COLO668 (cell line): ENCODE measurements at regions not wholly inside any gene's neighbourhood (a gene's known extent, or its start where the extent isn't known, plus 50 kb on each side); places are given as distances from the start of the nearest gene placed in this dataset.
"Not testable (repeated sequence)": the region's sequence is repeated elsewhere in the genome, so short reads cannot be mapped to it uniquely, and the experiment has no call there.

Source experiments
- DNase-seq: peaks from one replicate; lab custom pipeline; 2025; ENCODE audit not compliant: unreplicated experiment; lab: John Stamatoyannopoulos, UW

- DNase-seq: no peak
Measured at GRCh38 chr4:85153221-85153620, 186.7 kb upstream of the WDFY3 start.

- DNase-seq: no peak
Measured at GRCh38 chr4:85154591-85154990, 188.1 kb upstream of the WDFY3 start.

GRCh38 chr4:85165808-85166207, 199.3 kb upstream of the WDFY3 start:
- DNase-seq: no peak

GRCh38 chr4:85166318-85166717, 199.8 kb upstream of the WDFY3 start:
- no peak for DNase-seq

- DNase-seq: no peak
Measured at GRCh38 chr4:85168234-85168834, 201.8 kb upstream of the WDFY3 start.

GRCh38 chr4:85170241-85170640, 203.8 kb upstream of the WDFY3 start:
- no peak for DNase-seq

- no peak for DNase-seq
Measured at GRCh38 chr4:85175190-85175589, 208.7 kb upstream of the WDFY3 start.

GRCh38 chr4:85177092-85177491, 210.6 kb upstream of the WDFY3 start:
- DNase-seq: no peak

GRCh38 chr4:85177679-85178078, 211.2 kb upstream of the WDFY3 start:
- no peak for DNase-seq

GRCh38 chr4:85180533-85180932, 214.0 kb upstream of the WDFY3 start:
- no peak for DNase-seq

GRCh38 chr4:85187106-85187505, 220.6 kb upstream of the WDFY3 start:
- no peak for DNase-seq

GRCh38 chr4:85196015-85196414, 229.5 kb upstream of the WDFY3 start:
- DNase-seq: not testable (repeated sequence)

GRCh38 chr4:85200106-85200505, 233.6 kb upstream of the WDFY3 start:
- no peak for DNase-seq

- no peak for DNase-seq
Measured at GRCh38 chr4:85209161-85209560, 242.7 kb upstream of the WDFY3 start.

GRCh38 chr4:85210353-85210752, 243.9 kb upstream of the WDFY3 start:
- DNase-seq: no peak

- DNase-seq: not testable (repeated sequence)
Measured at GRCh38 chr4:85216571-85216970, 250.1 kb upstream of the WDFY3 start.

GRCh38 chr4:85218756-85219155, 252.3 kb upstream of the WDFY3 start:
- no peak for DNase-seq

GRCh38 chr4:85221606-85222005, 253.3 kb upstream of the ARHGAP24 start:
- DNase-seq: no peak

- no peak for DNase-seq
Measured at GRCh38 chr4:85222561-85222960, 252.4 kb upstream of the ARHGAP24 start.

- DNase-seq: no peak
Measured at GRCh38 chr4:85228264-85228663, 246.7 kb upstream of the ARHGAP24 start.

GRCh38 chr4:85233516-85233915, 241.4 kb upstream of the ARHGAP24 start:
- DNase-seq: no peak

- DNase-seq: no peak
Measured at GRCh38 chr4:85243857-85244256, 231.1 kb upstream of the ARHGAP24 start.

- DNase-seq: no peak
Measured at GRCh38 chr4:85244638-85245037, 230.3 kb upstream of the ARHGAP24 start.

- no peak for DNase-seq
Measured at GRCh38 chr4:85246055-85246454, 228.9 kb upstream of the ARHGAP24 start.
